NCI-H446 (cell line): ENCODE measurements at regions not wholly inside any gene's neighbourhood (a gene's known extent, or its start where the extent isn't known, plus 50 kb on each side); places are given as distances from the start of the nearest gene placed in this dataset.
"Not testable (repeated sequence)": the region's sequence is repeated elsewhere in the genome, so short reads cannot be mapped to it uniquely, and the experiment has no call there.

Experiments used
- DNase-seq, 2 experiments: peaks; one replicate each; lab custom pipeline; 2025; lab: John Stamatoyannopoulos, UW

- no peak for DNase-seq
Measured at GRCh38 chr12:22810036-22810435, 185.1 kb downstream of the ETNK1 start.

- DNase-seq, result no peak
Measured at GRCh38 chr12:22812531-22812930, 187.6 kb downstream of the ETNK1 start.

GRCh38 chr12:22821985-22822384 is 197.0 kb downstream of the ETNK1 start:
- no peak for DNase-seq

GRCh38 chr12:22826026-22826425 is 201.1 kb downstream of the ETNK1 start:
- no peak for DNase-seq

- not testable (repeated sequence) for DNase-seq
Measured at GRCh38 chr12:22826446-22826981, 201.5 kb downstream of the ETNK1 start.

- no peak for DNase-seq
Measured at GRCh38 chr12:22828066-22828465, 203.1 kb downstream of the ETNK1 start.

GRCh38 chr12:22835431-22835830 is 210.5 kb downstream of the ETNK1 start:
- no peak for DNase-seq

- no peak for DNase-seq
Measured at GRCh38 chr12:22850185-22850584, 225.2 kb downstream of the ETNK1 start.

GRCh38 chr12:22851532-22851931 is 226.6 kb downstream of the ETNK1 start:
- DNase-seq, result no peak

GRCh38 chr12:22855456-22855855 is 230.5 kb downstream of the ETNK1 start:
- peak in 1 of 2 experiments; percentile 9 for DNase-seq

- DNase-seq, result peak; percentile 45 to 65
Measured at GRCh38 chr12:22856178-22856577, 231.2 kb downstream of the ETNK1 start.

- peak; percentile 81 to 90 for DNase-seq
Measured at GRCh38 chr12:22858849-22859570, 234.0 kb downstream of the ETNK1 start.

- peak; percentile 47 to 81 for DNase-seq
Measured at GRCh38 chr12:22860926-22861325, 236.0 kb downstream of the ETNK1 start.

- no peak for DNase-seq
Measured at GRCh38 chr12:22865822-22866221, 240.9 kb downstream of the ETNK1 start.

GRCh38 chr12:22866406-22866805 is 241.4 kb downstream of the ETNK1 start:
- no peak for DNase-seq

GRCh38 chr12:22874151-22874550 is 249.2 kb downstream of the ETNK1 start:
- DNase-seq, result peak in 1 of 2 experiments; percentile 7

GRCh38 chr12:22876262-22876661 is 251.3 kb downstream of the ETNK1 start:
- no peak for DNase-seq

GRCh38 chr12:22879203-22879602 is 254.2 kb downstream of the ETNK1 start:
- no peak for DNase-seq

GRCh38 chr12:22880331-22880730 is 255.4 kb downstream of the ETNK1 start:
- DNase-seq, result no peak

- no peak for DNase-seq
Measured at GRCh38 chr12:22880807-22881206, 255.8 kb downstream of the ETNK1 start.

GRCh38 chr12:22881878-22882385 is 257.0 kb downstream of the ETNK1 start:
- DNase-seq, result no peak

GRCh38 chr12:22882559-22882958 is 257.6 kb downstream of the ETNK1 start:
- no peak for DNase-seq

- DNase-seq, result no peak
Measured at GRCh38 chr12:22893878-22894277, 268.9 kb downstream of the ETNK1 start.

- no peak for DNase-seq
Measured at GRCh38 chr12:22899184-22899583, 274.2 kb downstream of the ETNK1 start.
